Stimulated activated CD4-positive, alpha-beta T cell treated with anti-CD3 and anti-CD28 coated beads, Interleukin-4, amount 100 ng/mL, for 48 hours (primary cell): ENCODE measurements at regions not wholly inside any gene's neighbourhood (a gene's known extent, or its start where the extent isn't known, plus 50 kb on each side); places are given as distances from the start of the nearest gene placed in this dataset.
"Not testable (repeated sequence)": the region's sequence is repeated elsewhere in the genome, so short reads cannot be mapped to it uniquely, and the experiment has no call there.

Source experiments
- DNase-seq, 2 donors: peaks; one replicate each; pipeline ENCODE4 v3.0.0-alpha.2; 2020; ENCODE audit warnings: low read depth in 2 of 2

DNA sequence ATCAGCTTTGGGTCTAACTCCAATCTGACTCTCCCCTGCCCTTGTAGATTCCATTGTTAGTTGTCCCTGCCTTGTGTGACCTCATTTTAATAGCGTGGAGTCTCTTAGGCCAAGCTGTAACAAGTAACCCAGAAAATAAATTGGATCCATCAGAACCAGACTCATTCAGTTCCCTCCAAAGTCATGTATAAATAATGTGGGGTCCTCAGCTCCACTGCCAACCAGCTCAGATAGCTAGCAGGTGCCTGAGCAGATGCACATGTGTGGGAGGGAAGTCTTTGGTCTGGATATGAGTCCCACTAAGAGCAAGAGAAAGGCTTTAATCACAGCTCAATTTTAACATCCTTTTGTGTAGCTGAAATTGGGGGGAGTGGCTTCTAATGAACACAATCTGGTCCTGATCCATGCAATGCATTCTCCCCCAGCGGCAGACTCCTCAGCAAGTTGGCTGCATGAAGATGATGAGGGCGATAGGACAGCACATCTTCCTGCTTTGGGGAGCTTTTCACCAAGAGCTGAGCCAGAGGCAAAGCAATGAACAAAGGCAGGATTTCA, 151.6 kb downstream of the ABCC12 start:
- DNase-seq, result no peak

DNA sequence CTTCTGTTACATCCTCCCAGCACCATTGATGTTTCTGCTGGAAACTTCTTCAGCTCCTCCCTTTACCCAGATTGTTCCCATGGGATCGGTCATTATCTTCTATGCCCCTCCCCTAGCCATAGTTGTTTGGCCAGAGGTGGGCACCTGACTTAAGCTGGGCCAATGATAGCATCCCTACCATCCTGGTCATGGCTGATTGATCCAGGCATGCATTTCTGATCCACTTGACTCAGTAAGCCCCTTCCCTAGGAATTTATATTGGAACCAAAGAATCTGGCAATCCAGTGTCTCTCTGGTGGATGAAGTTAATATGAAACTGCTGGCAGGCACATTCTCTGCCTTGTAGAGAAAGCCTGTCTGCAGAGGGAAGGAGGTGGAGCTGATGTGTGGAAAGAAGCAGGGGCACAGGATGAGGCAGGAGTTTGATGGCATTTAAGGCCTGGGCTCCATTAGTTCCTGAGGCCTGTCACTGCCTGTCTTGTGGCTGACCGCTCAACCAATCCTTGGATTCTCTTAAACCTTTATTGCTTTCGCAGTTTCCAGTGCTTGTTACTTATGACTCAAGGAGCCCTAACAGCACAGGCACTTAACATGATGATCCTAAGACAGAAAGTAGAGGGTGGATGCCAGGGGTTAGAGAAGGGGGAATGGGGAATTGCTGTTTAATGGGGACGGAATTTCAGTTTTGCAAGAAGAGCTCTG, 152.4 kb downstream of the ABCC12 start:
- no peak for DNase-seq

DNA sequence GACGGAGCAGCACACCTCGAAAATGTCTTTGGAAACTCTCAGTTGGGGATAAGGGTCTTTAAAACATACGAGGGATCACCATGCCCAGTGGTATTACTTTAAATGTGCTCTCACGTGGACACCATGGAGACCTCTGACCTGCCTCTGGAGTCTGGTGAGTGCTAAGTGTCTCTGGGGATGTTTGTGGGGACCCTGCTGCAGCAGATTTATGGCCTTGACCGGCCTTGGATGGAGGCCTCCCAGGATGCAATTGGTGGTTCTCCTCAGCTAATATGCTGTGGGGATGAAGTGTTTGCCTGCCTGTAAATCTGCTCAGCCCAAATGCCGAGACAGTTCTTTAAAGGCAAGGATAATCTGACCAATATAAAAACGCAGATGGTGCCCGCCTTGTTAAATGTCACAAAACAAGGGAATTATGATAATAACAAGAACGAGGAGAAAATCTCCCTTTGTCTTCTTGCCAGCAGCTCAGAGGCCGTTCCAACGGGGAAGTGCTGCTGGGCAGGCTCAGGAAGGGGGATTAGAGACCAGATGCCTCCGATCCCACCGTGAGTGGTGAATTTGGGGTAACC, 154.4 kb downstream of the ABCC12 start:
- DNase-seq, result no peak

DNA sequence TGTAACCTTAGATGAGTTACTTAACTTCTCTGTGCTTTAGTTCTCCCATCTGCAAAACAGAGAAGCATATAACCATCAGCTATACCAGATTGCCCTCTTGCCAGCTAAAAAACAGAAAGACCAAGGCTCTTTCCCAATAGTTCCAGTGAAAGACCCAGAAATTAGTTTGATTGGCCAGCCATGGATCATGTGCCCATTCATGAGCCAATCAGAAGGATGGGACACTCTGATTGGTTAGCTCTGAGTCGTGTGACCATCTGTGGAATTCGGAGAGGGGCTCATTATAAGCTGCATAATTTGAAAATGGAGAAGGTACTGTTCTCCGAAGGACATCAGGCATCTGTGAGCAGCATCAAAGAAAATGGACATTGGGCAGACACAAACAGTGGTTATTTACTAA, 155.2 kb downstream of the ABCC12 start:
- DNase-seq, result no peak

DNA sequence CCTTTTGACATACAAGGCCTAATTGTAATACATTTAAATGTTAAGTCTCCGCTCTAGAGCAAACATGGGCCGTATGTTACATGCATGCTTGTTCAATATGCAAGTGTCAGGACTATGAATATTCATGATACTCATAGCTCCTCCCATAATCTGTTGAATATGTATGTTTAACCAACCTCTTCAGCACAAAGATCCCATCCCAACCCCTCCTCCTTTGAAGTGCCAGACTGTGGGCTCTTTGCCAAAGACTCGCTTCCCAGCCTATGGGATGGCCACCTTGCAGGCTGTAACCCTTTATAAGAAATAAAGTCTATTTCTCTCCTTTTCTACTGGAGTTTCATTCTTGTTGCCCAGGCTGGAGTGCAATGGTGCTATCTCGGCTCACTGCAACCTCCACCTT, 156.2 kb downstream of the ABCC12 start:
- no peak for DNase-seq

DNA sequence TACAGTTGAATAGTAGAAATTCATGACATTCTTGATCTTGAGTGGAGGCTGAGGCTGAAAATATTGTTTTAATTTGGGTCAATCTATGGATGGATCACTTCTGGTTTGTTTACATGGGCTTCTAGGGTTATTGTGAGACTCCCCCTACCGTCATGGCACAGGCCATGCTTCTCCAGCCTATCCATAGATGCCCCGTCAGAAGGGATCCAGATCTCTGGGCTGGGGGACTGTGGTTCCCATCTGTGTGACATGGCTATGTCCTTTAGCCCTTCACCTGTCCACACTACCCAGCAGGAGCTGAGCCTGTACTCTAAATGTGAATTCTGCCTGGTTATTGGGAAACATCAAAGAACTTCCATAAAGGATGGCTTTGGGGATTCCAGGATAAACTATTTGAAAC, 160.4 kb downstream of the ABCC12 start:
- no peak for DNase-seq

DNA sequence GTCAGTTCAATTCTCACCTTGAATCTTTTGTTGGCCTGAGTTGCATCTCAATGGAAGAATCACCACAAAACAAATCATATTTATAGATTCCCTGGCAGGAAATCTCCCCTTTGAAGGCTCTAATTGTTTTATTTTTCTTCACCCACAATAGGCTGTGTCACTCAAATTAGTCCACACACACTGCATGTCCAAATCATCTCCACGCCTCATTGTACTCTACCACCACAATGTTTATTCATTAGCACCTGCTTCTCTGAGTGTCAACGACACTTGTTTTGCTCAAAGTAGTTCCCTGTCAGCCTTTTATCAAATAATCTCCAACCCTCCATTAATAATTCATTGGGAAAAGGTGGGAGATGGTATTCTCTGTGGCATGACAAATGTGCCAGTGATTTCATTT, 164.3 kb downstream of the ABCC12 start:
- DNase-seq, result no peak

DNA sequence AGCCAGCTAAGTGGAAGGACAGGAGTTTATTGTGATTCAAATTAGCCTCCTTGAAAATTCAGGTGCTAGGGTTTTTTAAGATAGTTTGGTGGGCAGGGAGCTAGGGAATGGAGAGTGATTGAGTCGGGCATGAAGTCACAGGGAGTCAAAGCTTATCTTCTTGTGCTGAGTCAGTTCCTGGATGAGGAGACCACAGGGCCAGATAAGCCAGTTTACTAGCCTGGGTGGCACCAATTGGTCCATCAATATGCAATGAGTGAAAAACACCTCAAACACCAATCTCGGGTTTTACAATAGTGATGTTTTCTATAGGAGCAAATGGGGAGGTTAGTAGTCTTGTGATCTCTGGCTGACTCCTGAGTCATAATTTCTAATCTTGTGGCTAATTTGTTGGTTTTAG, 165.1 kb downstream of the ABCC12 start:
- no peak for DNase-seq

DNA sequence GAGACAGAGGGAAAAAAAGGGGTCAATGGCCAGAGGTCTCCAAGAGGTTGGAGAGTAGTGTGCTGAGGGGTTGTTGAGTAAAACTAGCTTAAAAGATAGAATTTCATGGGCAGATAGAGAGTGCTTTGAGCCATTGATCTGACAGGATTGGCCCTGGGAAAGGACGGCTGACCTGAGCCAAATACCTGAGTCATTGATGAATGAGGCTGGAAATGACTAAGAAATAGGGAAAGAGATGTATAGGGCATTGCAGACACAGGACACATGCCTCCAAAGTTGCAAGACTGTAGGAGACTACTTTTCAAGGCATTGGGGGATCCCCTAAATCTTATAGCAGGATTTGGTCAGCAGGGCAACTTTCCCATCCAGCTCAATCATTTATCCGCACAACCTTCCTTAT, 168.7 kb downstream of the ABCC12 start:
- DNase-seq, result no peak

DNA sequence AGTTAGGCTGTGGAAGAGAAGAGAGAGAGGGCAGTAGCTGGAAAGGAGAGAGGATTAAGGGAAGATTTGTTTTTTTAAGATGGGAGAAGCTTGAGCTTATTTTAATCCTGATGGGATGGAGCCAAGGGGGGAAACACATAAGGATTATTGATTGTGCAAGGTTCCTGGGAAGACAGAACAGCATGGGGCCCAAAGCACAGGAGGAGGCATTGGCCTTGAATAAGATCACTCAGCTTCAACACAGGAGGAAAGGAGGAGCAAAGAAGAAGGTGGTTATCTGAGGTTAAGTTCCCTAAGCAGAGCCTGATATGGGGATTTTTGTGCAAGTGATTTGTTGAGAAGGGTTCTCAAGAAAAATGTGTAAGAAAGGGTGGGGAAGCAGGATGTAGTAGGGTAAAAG, 169.8 kb downstream of the ABCC12 start:
- DNase-seq, result no peak

DNA sequence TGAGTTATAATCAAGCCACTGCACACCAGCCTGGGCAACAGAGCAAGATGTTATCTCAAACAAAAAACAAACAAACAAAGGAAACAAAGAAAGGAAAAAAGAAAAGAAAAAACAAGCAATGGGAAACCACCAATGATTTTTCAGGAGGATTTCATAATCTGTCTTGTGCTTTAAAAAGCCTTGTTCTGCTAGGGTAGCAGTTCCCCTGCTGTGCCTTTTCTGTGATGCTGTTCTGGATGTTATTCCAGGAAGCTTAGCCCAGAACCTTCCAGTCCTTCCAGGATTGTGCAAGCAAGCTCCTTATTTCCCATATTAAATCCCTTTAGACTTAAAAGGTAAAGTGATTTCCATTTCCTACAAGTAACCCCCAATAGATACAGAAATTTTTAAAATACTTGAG, 171.1 kb downstream of the ABCC12 start:
- no peak for DNase-seq

DNA sequence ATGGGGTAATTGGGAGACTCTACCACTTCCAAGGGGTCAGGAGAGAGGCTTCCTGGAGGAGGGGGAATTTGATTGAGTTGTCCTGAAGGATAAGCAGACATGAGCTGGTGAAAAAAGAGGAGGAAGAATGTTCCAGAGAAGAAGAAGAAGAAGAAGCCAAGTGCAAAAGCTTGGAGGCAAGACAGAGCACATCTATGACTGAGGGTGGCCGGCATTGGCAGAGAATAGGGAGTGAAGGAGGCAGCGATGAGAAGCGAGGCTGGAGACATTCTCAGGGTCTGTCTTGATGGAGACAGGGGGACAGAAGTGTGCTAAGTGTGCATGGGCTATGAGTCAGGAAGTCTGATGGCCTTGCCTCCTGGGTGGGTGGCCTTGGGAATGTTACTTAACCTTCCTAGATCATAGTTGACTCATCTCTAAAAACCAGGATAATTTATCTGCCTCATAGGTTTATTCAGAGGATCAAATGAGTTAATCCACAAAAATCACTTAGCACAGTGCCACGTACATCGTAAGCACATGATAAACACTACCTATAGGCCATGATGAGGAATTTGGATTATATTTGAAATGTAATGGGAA, 171.7 kb downstream of the ABCC12 start:
- DNase-seq, result no peak

DNA sequence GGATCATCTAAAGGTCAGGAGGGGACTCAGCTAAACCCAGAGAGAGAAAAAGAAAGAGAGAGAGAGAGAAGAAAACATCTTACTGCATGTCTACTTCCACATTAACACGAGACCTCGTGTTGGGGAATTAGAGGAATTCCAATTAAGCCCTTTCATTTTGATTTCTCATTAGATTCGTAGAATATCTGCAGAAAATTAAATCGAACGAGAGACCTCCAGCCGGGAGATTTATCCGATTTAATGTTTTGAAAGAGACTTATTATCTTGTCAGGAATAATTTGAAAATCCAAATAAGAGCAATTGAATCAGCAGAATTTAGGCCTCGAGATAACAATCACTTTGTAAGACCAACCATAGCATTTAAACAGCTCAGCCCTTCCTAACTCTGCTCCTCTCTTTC, 175.6 kb downstream of the ABCC12 start:
- DNase-seq, result no peak

DNA sequence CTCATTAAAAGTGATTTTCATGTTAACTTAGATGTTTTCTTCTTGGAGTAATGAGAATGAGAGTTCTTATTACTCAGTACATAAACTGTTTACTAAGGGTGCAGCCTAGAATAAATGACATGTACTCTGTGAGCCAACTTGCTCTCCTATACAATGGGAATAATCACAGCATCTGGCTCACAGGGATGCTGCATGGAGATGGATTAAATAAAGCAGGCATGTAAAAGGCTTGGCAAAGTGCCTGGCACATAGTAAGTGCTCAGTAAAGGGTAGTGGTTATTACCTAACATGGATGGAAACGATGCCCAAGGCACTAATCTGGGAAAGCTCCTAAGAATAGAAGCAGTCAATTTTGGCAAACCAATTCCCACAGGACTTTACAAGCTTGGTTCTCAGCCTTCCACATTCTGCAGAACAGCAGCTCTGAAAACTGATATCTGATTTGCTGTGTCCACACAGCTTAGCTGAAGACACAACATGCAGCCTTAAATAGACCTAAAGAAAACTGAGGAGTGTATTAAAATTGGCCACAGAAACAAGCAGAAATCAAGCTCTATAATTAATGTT, 176.1 kb downstream of the ABCC12 start:
- DNase-seq, result no peak

DNA sequence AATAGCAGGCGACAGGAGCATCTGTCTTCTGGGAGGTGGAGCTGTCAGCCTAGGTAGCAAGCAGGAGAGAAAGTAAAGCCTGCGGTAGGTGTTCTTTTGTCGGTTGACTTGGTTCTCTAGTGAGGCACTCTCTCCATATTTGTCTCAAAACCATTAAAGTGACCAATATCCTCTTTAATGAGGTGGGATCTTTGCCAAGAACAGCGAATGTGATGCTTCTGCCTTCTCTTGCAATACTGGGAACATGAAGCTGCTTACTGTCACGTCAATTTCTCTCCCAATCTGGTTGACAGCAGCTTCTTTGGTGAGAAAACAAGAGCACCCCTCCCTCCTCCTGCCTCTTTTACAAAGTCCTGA, 176.7 kb downstream of the ABCC12 start:
- no peak for DNase-seq

DNA sequence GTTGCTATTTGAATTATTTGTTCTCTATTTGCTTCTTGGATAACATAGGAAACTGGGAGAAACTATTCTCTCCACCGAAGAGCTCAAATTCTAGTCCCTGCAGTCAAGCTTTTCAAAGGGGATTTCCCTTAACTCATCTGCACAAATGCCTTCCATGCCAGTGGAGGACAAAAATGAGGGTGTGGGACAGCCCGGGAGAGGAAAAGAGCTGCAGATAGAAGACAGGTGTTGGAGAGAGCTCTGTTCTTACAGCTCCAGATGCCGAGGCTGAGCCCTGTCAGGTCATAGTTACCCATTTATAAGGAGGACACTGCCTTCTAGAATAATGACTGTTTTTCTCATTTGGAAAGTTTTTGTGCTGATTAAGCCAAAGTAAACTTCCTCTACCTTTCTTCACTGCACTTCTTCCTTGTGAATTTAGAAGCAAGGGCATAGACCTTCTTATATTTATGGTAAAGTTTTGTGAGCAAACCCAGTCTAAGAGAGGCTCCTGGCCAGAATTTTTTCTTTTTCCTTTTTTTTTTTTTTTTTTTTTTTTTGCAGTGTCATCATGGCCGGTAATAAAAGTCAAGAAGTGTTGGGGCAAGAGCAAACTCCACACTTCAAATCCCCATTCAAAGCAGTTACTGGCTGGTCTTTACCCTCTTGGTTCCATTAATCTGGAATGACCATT, 177.2 kb downstream of the ABCC12 start:
- no peak for DNase-seq

DNA sequence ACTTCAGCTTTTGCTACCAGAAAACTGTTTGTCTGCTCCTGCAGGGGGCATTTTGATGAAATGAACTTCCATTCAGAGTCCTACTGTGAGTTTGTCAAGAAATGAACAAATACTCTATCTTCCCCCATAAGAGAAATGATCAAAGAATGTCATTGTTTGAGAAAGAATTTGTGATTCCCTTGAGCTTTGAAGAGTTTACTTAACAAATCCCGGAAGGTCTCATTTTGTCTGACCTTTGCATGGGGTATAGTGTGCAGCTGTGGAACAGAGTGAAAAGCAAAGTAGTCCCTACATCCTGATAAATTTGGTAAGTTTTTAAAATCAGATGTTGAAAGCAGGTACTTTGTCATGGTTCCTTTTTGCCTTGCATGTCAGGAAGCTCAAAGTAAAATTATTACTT, 178.0 kb downstream of the ABCC12 start:
- DNase-seq, result no peak

DNA sequence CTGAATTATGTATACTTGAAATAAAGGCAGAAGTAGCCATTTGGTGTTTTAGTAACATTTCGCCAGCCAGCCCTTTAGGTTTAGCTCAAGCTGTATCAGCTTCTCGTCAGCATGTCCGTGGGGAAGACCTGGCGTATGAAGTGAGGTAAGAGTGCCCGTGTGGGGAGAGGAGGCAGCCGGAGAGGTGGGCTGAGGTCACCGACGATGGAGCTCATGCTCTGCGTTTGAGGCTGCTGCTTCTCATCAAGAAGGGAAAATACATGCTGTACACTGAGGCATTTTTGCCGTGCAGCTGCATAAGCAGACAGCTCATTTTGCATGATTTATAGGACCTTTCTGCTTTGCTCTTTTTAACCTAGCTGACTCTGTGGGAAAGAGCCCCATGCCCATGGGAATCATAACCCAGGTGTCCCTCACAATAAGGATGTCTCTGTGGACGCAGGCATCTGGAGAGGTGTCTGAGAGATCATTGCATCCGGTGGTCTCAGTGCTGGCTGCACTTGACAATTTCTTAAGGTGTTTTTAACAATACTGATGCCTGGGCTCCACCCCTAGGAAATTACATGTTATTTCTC, 179.1 kb downstream of the ABCC12 start:
- no peak for DNase-seq

DNA sequence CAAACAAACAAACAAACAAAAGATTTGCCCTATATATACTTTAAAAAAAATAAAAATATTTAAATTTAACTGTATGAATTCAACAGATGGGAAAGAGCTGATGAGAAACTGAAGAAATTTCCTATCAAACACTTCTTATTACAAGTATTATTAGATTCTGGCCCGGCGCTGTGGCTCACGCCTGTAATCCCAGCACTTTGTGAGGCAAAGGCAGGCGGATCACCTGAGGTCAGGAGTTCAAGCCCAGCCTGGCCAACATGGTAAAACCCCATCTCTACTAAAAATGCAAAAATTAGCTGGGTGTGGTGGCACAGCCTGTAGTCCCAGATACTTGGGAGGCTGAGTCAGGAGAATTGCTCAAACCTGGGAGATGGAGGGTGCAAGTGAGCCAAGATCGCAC, 180.8 kb downstream of the ABCC12 start:
- DNase-seq, result not testable (repeated sequence)

DNA sequence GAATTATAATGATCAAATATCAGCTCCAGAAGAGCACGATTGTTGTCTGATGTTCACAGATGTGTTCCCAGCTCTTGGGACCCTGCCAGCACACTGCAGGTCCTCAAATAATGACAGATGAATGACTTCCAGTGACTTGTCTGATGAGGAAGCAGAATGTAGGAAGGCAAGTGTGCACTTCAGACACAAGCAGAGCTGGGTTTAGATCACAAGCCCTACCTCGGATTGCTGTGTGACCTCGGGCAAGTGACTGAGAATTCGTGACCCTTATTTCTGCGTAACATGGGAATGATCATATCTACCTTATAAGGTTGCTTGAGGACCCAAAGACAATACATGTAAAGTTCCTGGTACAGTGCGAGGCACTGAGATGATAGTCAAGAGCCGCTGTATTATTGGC, 182.2 kb downstream of the ABCC12 start:
- DNase-seq, result no peak

DNA sequence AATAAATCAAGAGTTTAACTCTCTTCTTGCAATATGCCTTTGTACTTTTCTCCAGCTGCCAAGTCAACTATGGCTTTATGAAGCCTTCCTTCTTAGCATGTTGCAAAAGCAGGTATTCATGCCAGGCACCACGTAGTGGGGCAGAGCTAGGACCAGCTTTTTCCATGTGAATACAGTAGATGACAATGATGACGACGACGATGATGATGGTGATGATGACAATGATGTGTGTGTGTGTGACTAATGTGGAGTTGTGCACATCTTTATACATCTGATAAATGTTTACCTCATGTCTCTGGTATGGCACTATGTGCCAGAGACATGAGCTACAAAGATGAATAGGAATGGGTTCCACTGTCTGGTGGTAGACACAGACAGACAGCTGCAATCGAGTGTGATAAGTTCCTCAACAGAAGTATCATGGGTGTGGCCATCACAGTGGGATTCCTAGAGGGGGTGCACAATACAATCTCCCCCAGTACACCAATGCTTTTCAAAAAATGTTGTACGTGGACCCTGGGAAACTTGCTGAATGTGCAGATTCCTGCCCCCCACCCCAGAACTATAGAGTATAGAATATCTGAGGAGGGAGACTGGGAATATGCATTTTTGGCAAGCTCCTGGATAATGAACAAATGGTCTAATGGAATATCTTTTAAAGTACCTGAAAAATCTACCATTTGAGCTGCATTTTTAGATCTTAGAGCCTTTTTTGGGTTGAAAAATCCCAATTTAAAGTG, 183.4 kb downstream of the ABCC12 start:
- no peak for DNase-seq
